Spleen (tissue), 11 donors: ENCODE measurements at regions not wholly inside any gene's neighbourhood (a gene's known extent, or its start where the extent isn't known, plus 50 kb on each side); places are given as distances from the start of the nearest gene placed in this dataset.

Experiments
- DNase-seq: peaks from one replicate; pipeline ENCODE4 v3.0.0-alpha.2; 2020
- H3K27ac ChIP-seq, 8 donors: fragments of 200-600 bp; sonication (generic) in 7 of 8; 1 replicate in 4 of 8; 2 replicates in 4 of 8; pipeline versions ENCODE4 v1.5.0 to v1.8.0; 2016 to 2021; ENCODE audit warnings: inconsistent platforms in 4 of 8, mild to moderate bottlenecking in 4 of 8, moderate library complexity in 1 of 8
- H3K27me3 ChIP-seq, 7 donors: fragments of 200-600 bp; sonication (generic) in 6 of 7; replicated peaks in 1 of 7; 1 replicate in 4 of 7; 2 replicates in 3 of 7; pipeline versions ENCODE4 v1.5.0 to v1.8.0; 2016 to 2021; ENCODE audit warnings: inconsistent platforms in 3 of 7, mild to moderate bottlenecking in 1 of 7
- H3K36me3 ChIP-seq, 6 donors: fragments of 200-600 bp; sonication (generic) in 5 of 6; 1 replicate in 4 of 6; 2 replicates in 2 of 6; pipeline versions ENCODE4 v1.5.0 to v1.8.0; 2016 to 2021; ENCODE audit warnings: inconsistent platforms in 2 of 6
- H3K4me1 ChIP-seq, 6 donors: fragments of 200-600 bp; sonication (generic) in 5 of 6; 1 replicate in 3 of 6; 2 replicates in 3 of 6; pipeline versions ENCODE4 v1.5.0 to v1.8.0; 2016 to 2021; ENCODE audit warnings: inconsistent platforms in 3 of 6
- H3K4me3 ChIP-seq, 8 donors: fragments of 200-600 bp; sonication (generic) in 7 of 8; 1 replicate in 4 of 8; 2 replicates in 4 of 8; pipeline versions ENCODE4 v1.5.0 to v1.8.0; 2016 to 2021; ENCODE audit warnings: inconsistent platforms in 4 of 8, mild to moderate bottlenecking in 4 of 8, moderate library complexity in 2 of 8
- H3K9me3 ChIP-seq, 8 donors: fragments of 200-600 bp; sonication (generic) in 7 of 8; 1 replicate in 4 of 8; 2 replicates in 4 of 8; pipeline versions ENCODE4 v1.5.0 to v1.8.0; 2016 to 2021; ENCODE audit warnings: inconsistent platforms in 4 of 8
- CTCF ChIP-seq, 11 experiments: fragments of 200-600 bp in 7 of 11; fragments of 450-650 bp in 4 of 11; sonication (generic) in 4 of 11; IDR thresholded peaks in 8 of 11; conservative IDR thresholded peaks in 3 of 11; 1 replicate in 7 of 11; 2 replicates in 4 of 11; pipeline versions ENCODE4 v1.4.0 to v1.8.0; 2016 to 2021; ENCODE audit warnings: antibody characterized with exemption in 11 of 11, inconsistent platforms in 4 of 11, mild to moderate bottlenecking in 1 of 11
- POLR2A ChIP-seq, 3 donors: fragments of 450-650 bp; IDR thresholded peaks; one replicate each; pipeline ENCODE4 v1.5.1; 2017; ENCODE audit warnings: antibody characterized with exemption in 3 of 3, mild to moderate bottlenecking in 1 of 3
- POLR2AphosphoS5 ChIP-seq, 3 donors: sonication (generic); formaldehyde crosslinking; IDR thresholded peaks; one replicate each; pipeline ENCODE4 v1.5.1; 2017; ENCODE audit warnings: antibody characterized with exemption in 3 of 3
- WGBS, 5 donors: extraction: QIAGEN DNeasy Blood & Tissue Kit in 3 of 5; methylation state at CpG; one replicate each; pipeline versions ENCODE4 v1.1.5 to v1.1.7; 2013 to 2018; 5-methylcytosine and 5-hydroxymethylcytosine counted together
- intact Hi-C: fragments of 100-400 bp; cut with DNase I; formaldehyde crosslinking; loops from one replicate; pipeline ENCODE4 v1.15.0; 2023; ENCODE audit warnings: low total_unique reads
- donor health status: healthy with polysubstance abuse.
- donor health status: DM: no; HTN: no; CAD: no; lungs with moderate emphysema.
- donor health status: DM: no; HTN: no; CAD: no.
- donor health status: Bipolar disorder and iron deficiency.
- donor health status: healthy.
- donor health status: DM: no; HTN: no; CAD: no.
- donor health status: DM: yes; HTN: yes; CAD: no.

- WGBS, 5 donors = 72 to 100% (median 80%) methylated on average over 4 to 5 of the region's 5 CpGs
- H3K27me3 ChIP-seq = no peaks in the 10 kb centered on the region
- intact Hi-C loops = no loop called here
Observed at GRCh38 chr17:78305801-78306200, 54.1 kb downstream of the SOCS3 start.

GRCh38 chr17:78304549-78305037, 55.3 kb downstream of the SOCS3 start:
- Histone ChIP-seq H3K27me3 (no peaks in the 10 kb centered on the region), H3K9me3 (peaks cover 0 to 19% (median 13%) of the 10 kb centered on the region in 8 donors), H3K36me3 (no peaks in the 10 kb centered on the region), H3K4me3 (no peak overlapping the region), H3K4me1 (peaks cover 4 to 27% (median 10%) of the 10 kb centered on the region in 6 donors), H3K27ac (peak overlapping the region in 1 of 8 donors; percentile 63)
- DNase-seq = no peak
- 43 to 75% (median 65%) methylated on average over 8 to 9 of the region's 9 CpGs for WGBS, 5 donors
- TF ChIP-seq POLR2AphosphoS5 (IDR thresholded peaks at IDR 0.05) = peak; percentile 72 to 81 (median 78)
- peak in 1 of 11 experiments; percentile 5 for TF ChIP-seq CTCF (IDR thresholded peaks at IDR 0.05 in 8 of 11, conservative IDR thresholded peaks at IDR 0.05 in 3 of 11)
- TF ChIP-seq POLR2A (IDR thresholded peaks at IDR 0.05) = no peak
- intact Hi-C loops = no loop called here

More at GRCh38 chr17:78305801-78306200, 54.1 kb downstream of the SOCS3 start:
- Histone ChIP-seq H3K4me1 (peaks cover 4 to 27% (median 10%) of the 10 kb centered on the region in 6 donors), H3K27ac (no peak overlapping the region), H3K9me3 (peaks cover 0 to 19% (median 13%) of the 10 kb centered on the region in 8 donors), H3K4me3 (no peak overlapping the region), H3K36me3 (no peaks in the 10 kb centered on the region)
- DNase-seq = no peak
- TF ChIP-seq POLR2AphosphoS5 (IDR thresholded peaks at IDR 0.05) = no peak
- TF ChIP-seq POLR2A (IDR thresholded peaks at IDR 0.05) = no peak
- TF ChIP-seq CTCF (IDR thresholded peaks at IDR 0.05 in 8 of 11, conservative IDR thresholded peaks at IDR 0.05 in 3 of 11) = no peak

DNA sequence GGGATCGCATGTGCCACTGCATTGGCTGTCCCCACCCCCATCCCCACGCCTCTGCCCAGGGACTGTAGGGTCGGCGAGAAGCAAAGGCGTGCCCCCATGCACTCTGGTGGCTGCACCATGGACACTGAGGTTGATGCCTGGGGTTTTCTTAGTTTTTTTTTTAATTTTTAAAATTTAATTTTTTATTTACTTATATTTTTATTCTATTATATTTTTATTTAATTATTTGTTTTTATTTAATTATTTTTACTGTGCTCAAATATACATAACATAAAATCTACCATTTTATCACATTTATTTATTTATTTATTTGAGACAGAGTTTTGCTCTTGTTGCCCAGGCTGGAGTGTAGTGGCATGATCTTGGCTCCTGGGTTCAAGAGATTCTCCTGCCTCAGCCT, 57.4 kb downstream of the SOCS3 start:
- Histone ChIP-seq H3K4me3 (no peak overlapping the region), H3K9me3 (peaks cover 0 to 19% (median 13%) of the 10 kb centered on the region in 8 donors), H3K4me1 (peaks cover under 1 to 19% (median 10%) of the 10 kb centered on the region in 6 donors), H3K27me3 (no peaks in the 10 kb centered on the region), H3K27ac (no peak overlapping the region), H3K36me3 (no peaks in the 10 kb centered on the region)
- no peak for TF ChIP-seq CTCF (IDR thresholded peaks at IDR 0.05 in 8 of 11, conservative IDR thresholded peaks at IDR 0.05 in 3 of 11)
- TF ChIP-seq POLR2A (IDR thresholded peaks at IDR 0.05) = no peak
- no peak for TF ChIP-seq POLR2AphosphoS5 (IDR thresholded peaks at IDR 0.05)
- WGBS, 5 donors = 90 to 99% (median 98%) methylated on average over 5 of the region's 5 CpGs
- no peak for DNase-seq
- intact Hi-C loops = no loop called here

DNA sequence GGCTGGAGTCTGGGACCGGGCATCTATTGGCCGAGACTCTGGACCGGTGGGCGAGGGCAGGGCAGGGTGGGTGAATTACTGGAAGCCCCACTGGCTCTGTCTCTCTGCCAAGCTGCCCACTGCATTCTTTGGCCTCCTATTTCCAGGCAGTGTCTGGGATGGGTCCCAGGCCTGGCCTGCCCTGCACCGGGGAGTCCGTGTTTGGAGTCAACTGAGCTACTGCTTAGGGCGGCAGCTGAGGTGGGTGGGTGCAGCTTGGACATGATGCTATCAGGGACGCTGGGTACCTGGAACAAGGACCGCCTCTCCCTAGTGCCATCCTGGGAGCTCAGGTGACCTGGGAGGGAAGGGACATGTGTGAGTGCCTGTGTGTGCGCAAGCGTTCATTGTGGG, 58.1 kb downstream of the SOCS3 start:
- intact Hi-C loops = no loop called here
- WGBS, 5 donors = 93 to 98% (median 95%) methylated on average over 9 to 11 of the region's 11 CpGs
- DNase-seq = no peak
- Histone ChIP-seq H3K4me1 (peaks cover 0 to 17% (median 10%) of the 10 kb centered on the region in 6 donors), H3K9me3 (peaks cover 0 to 15% (median 12%) of the 10 kb centered on the region in 8 donors), H3K36me3 (no peaks in the 10 kb centered on the region), H3K27me3 (no peaks in the 10 kb centered on the region), H3K27ac (no peak overlapping the region), H3K4me3 (no peak overlapping the region)
- TF ChIP-seq POLR2A (IDR thresholded peaks at IDR 0.05) (no peak), POLR2AphosphoS5 (IDR thresholded peaks at IDR 0.05) (no peak), CTCF (IDR thresholded peaks at IDR 0.05 in 8 of 11, conservative IDR thresholded peaks at IDR 0.05 in 3 of 11) (no peak)
